SK-N-MC (cell line): ENCODE measurements at regions not wholly inside any gene's neighbourhood (a gene's known extent, or its start where the extent isn't known, plus 50 kb on each side); places are given as distances from the start of the nearest gene placed in this dataset.
"Not testable (repeated sequence)": the region's sequence is repeated elsewhere in the genome, so short reads cannot be mapped to it uniquely, and the experiment has no call there.

Source experiments
- EZH2 ChIP-seq: fragments of 200-600 bp; sonication (generic); IDR thresholded peaks from one replicate; pipeline ENCODE4 v1.6.1; 2017; ENCODE audit warnings: antibody characterized with exemption
- POLR2AphosphoS5 ChIP-seq: IDR thresholded peaks from 2 replicates; pipeline ENCODE4 v1.6.1; 2012; ENCODE audit warnings: mild to moderate bottlenecking, low read depth, low read length, borderline replicate concordance

DNA sequence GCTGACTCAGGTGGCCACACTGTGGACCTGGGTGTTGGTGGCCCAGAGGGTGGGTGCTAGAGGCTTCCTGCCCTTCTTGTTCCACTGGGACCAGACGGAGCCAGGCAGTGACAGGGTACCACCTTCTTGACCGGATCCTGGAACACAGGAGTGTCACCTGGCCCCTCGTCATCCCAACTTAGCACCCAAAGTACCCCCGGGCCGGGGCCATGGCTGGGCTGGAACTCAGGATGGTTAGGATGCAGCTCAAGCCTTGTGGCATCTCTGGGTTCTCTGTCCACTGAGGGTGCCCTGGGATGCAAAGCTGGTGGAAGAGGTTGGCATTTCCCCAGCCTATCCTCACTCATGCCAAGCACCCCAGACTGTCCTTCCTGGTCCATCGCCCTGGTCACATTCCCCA, 61.4 kb downstream of the CCDC74A start:
- not testable (repeated sequence) for TF ChIP-seq EZH2, POLR2AphosphoS5
